ENCODE measurements at regions not wholly inside any gene's neighbourhood (a gene's known extent, or its start where the extent isn't known, plus 50 kb on each side); places are given as distances from the start of the nearest gene placed in this dataset.
A peak's percentile ranks its signal among the peaks of the same experiment; 100 is the strongest.

DNA sequence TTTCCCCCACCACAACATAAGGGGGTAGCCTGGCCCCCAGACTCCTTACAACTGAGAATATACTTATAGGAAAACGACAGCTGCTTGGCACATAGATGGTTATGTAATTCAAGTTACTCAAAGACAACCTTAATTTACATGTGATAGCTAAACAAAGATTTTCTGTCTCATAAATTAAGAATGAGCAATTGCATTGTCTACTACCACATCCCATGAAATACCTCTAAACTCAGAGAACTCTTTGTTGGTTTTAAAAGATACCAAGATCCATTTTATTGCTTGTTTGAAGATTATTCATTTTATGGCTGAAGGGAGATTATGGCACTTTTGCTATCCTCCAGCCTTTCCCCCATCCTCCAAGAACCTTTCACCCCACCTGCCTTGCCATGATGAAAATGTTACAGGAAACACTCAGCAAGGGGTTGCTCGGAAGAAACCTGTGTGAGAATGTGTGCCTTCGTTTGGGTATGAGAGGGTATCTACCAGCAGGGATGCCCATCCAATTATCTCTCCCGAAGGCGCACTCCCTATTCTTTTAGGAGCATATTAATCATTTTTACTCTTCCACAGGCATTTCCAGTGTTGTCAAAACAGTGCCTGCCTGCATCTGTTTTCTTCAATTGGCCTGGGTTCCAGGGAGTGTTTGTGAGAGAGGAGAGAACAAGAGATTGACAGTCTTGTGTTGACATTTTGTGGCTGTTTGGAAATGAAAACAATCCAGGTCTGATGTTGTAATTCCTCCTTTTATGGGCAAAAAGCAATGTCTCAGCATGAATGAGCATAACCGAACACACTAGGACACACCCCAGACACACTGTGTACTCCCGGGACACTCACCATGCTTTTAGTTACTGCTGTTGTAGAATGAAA is 208.0 kb upstream of the ANKRD55 start:
- TF ChIP-seq, protein P1, sequence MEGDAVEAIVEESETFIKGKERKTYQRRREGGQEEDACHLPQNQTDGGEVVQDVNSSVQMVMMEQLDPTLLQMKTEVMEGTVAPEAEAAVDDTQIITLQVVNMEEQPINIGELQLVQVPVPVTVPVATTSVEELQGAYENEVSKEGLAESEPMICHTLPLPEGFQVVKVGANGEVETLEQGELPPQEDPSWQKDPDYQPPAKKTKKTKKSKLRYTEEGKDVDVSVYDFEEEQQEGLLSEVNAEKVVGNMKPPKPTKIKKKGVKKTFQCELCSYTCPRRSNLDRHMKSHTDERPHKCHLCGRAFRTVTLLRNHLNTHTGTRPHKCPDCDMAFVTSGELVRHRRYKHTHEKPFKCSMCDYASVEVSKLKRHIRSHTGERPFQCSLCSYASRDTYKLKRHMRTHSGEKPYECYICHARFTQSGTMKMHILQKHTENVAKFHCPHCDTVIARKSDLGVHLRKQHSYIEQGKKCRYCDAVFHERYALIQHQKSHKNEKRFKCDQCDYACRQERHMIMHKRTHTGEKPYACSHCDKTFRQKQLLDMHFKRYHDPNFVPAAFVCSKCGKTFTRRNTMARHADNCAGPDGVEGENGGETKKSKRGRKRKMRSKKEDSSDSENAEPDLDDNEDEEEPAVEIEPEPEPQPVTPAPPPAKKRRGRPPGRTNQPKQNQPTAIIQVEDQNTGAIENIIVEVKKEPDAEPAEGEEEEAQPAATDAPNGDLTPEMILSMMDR (IDR thresholded peaks at IDR 0.05; ENCODE audit: low read depth, low read length): no peak
- H3K4me3 ChIP-seq (replicated peaks in 1 of 2; ENCODE audit: low read depth in 2 of 2, low read length in 2 of 2): no peak overlapping the region
- DNase-seq (ENCODE audit: low read depth in 2 of 2): peak; percentile 87 to 88

DNA sequence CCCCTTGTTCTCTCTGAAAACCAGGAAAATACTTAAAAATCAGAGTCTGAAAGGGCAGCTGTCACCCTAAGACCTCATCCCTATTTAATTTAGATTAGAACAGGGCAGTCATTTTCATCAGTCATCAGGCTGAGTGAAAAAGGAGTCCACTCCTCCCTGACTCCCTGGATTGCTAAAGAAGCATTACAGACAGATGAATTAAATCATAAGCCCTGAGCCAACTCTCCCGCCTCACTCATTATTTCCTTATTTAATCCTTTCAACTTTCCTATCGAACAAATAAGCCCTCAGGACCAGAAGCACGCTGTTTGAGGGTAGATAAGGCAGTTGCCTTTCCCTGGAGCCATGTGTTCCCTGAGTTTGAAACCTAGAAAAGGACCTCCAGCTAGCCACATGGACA is 201.9 kb upstream of the ANKRD55 start:
- DNase-seq (ENCODE audit: low read depth in 2 of 2): no peak
- TF ChIP-seq, protein P1 (IDR thresholded peaks at IDR 0.05; ENCODE audit: low read depth, low read length): no peak
- no peak overlapping the region for H3K4me3 ChIP-seq (replicated peaks in 1 of 2; ENCODE audit: low read depth in 2 of 2, low read length in 2 of 2)

DNA sequence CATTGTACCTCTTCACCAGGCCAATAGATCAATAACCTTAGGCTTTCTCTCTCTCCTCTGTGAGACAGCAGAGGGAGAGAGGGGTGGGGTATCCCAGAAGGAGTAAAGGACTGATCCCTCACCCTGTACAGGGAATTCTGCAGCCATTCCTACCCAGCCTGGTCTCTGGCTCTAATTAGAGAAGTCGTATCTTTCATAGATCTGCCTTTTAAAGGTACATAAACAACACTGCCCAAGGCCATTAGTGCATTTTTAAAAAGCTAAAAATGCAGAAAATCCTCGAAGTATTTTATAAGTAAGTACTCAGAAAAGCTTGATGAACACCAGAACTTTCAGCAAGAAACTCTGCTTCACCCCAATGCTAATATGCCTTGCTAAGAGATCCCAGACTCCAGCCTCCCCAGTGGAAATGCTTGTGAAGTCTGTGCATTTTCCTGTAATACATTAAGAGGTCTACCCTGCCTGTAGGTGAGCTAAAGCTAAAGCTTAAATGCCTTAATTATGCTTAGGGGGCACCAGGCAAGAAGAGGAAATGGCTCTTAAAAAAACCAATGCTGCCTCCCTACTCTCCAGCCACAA is 200.0 kb upstream of the ANKRD55 start:
- TF ChIP-seq, protein P1 (IDR thresholded peaks at IDR 0.05; ENCODE audit: low read depth, low read length): no peak
- no peak for DNase-seq (ENCODE audit: low read depth in 2 of 2)
- H3K4me3 ChIP-seq (replicated peaks in 1 of 2; ENCODE audit: low read depth in 2 of 2, low read length in 2 of 2): no peak overlapping the region

DNA sequence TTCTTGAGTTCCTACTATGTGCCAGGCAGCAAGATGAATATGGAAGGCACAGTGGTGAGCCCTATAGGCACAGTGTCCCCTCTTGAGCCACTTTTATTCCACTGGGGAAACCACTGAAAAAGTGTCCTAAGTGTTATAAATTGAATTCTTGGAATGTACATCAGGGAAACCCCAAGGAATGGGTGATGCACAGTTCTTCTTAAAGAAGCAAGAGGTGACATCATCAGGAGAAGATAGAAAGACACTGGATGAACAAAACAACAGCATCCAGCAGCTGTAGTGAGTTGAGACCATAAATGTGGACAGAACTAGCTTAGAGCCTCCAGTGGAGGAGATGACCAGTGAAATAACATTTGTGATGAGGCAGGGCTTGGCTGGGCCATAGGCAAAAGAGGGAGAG is 199.2 kb upstream of the ANKRD55 start:
- TF ChIP-seq, protein P1 (IDR thresholded peaks at IDR 0.05; ENCODE audit: low read depth, low read length): no peak
- H3K4me3 ChIP-seq (replicated peaks in 1 of 2; ENCODE audit: low read depth in 2 of 2, low read length in 2 of 2): no peak overlapping the region
- peak in 1 of 2 donors; percentile 35 for DNase-seq (ENCODE audit: low read depth in 2 of 2)

DNA sequence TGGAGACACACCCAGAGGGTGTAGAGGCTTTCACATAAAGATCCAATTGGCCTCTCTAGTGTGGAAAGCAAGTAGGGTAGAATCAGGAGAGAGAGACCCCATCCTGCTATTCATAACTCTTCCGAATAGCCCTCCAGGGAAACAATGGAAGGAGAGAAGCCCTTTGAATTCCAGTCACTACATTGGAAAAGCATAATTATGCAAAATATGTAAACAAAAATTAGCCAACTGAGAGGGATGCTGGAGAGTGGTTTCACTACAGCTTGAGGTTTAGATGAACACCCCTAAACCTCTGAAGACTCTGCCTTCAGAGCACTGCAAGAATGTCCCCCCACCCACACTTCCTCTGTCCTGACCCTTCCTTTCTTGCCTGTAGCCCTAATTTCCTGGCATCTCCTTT is 197.3 kb upstream of the ANKRD55 start:
- TF ChIP-seq, protein P1 (IDR thresholded peaks at IDR 0.05; ENCODE audit: low read depth, low read length): no peak
- no peak overlapping the region for H3K4me3 ChIP-seq (replicated peaks in 1 of 2; ENCODE audit: low read depth in 2 of 2, low read length in 2 of 2)
- DNase-seq (ENCODE audit: low read depth in 2 of 2): no peak

DNA sequence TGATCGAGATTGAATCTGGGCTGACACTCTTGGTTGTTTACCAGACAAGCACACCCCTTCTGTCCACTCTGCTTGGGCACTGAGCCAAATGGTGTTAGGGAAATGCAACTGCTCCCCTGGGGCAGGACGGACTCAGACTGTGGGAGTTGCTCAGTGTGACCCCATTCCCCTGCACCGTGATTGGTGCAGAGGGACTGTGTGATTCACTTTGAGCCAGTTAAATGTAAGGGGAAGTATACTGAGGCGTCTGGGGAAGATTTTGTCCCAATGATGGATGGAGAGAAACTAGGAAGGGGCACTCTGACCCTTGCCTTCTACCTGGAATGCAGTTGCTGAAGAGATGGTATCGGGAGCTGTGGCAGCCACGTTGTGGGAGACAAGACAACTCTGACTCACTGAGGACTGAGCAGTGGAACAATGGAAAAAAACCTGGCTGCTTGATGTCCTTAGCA is 196.0 kb upstream of the ANKRD55 start:
- H3K4me3 ChIP-seq (replicated peaks in 1 of 2; ENCODE audit: low read depth in 2 of 2, low read length in 2 of 2): no peak overlapping the region
- TF ChIP-seq, protein P1 (IDR thresholded peaks at IDR 0.05; ENCODE audit: low read depth, low read length): no peak
- peak in 1 of 2 donors; percentile 65 for DNase-seq (ENCODE audit: low read depth in 2 of 2)
